ENCODE measurements at regions not wholly inside any gene's neighbourhood (a gene's known extent, or its start where the extent isn't known, plus 50 kb on each side); places are given as distances from the start of the nearest gene placed in this dataset.

DNA sequence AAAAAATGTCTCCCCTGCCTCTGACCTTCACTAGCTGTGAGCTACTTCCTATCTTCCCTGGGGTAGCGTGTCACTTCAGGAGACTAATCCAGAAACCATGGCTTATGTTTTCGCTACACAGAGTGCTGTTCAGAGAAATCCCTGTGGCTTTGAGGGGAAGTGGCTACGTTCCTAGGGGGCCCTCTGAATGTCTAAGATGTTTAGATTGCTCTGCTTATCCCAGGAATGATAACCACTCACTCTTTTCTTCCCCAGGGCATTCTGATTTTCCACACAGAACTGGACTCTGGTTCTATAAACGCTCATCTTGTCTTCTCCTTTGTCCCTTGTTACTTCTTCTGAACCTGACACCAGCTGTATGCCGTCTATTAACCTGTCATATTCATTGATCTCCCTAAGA lies 572.5 kb downstream of the OLFM4 start:
- ATAC-seq (ENCODE audit: low FRiP score in 2 of 2): no peak
- 50 to 53% methylated on average over 5 of the region's 5 CpGs for WGBS, 2 donors

DNA sequence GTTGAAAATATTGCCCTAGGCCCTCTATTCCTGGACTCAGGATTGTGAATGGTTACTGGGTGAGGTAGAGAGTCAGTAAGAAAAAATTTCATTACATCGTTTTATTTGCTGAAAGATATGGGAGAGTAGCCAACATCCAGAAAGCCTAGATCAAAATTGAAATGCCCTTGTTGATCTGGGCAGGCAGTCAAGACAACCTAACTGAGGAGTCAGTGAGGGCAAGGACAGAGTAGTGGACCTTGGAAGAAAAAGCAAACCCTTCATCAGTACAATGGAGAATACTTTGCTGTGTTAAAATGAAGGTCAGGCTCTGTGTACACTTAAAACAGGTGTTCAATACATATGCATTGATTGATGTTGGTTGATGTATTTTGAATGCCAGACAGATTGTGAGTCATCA lies 576.7 kb downstream of the OLFM4 start:
- Histone ChIP-seq H3K9me3 (no peaks in the 10 kb centered on the region), H3K4me3 (no peak overlapping the region), H3K4me1 (no peaks in the 10 kb centered on the region), H3K36me3 (no peaks in the 10 kb centered on the region), H3K27me3 (no peaks in the 10 kb centered on the region), H3K27ac (no peak overlapping the region)
- no peak for ATAC-seq (ENCODE audit: low FRiP score in 2 of 2)
- TF ChIP-seq POLR2AphosphoS5 (IDR thresholded peaks at IDR 0.05): no peak
- TF ChIP-seq POLR2A (IDR thresholded peaks at IDR 0.05): no peak
- TF ChIP-seq EP300 (IDR thresholded peaks at IDR 0.05): no peak
- TF ChIP-seq, protein P1, sequence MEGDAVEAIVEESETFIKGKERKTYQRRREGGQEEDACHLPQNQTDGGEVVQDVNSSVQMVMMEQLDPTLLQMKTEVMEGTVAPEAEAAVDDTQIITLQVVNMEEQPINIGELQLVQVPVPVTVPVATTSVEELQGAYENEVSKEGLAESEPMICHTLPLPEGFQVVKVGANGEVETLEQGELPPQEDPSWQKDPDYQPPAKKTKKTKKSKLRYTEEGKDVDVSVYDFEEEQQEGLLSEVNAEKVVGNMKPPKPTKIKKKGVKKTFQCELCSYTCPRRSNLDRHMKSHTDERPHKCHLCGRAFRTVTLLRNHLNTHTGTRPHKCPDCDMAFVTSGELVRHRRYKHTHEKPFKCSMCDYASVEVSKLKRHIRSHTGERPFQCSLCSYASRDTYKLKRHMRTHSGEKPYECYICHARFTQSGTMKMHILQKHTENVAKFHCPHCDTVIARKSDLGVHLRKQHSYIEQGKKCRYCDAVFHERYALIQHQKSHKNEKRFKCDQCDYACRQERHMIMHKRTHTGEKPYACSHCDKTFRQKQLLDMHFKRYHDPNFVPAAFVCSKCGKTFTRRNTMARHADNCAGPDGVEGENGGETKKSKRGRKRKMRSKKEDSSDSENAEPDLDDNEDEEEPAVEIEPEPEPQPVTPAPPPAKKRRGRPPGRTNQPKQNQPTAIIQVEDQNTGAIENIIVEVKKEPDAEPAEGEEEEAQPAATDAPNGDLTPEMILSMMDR (IDR thresholded peaks at IDR 0.05): no peak
- WGBS, 2 donors: 71% methylated on average over 1 of the region's 1 CpG
- no peak for DNase-seq

More for the DNA sequence above, 572.5 kb downstream of the OLFM4 start:
- H3K4me3 ChIP-seq: no peak overlapping the region
- no peak for DNase-seq
- no peaks in the 10 kb centered on the region for H3K4me1 ChIP-seq
- TF ChIP-seq, protein P1 (IDR thresholded peaks at IDR 0.05): no peak
- TF ChIP-seq EP300 (IDR thresholded peaks at IDR 0.05) (no peak), POLR2A (IDR thresholded peaks at IDR 0.05) (no peak), POLR2AphosphoS5 (IDR thresholded peaks at IDR 0.05) (no peak)
- H3K9me3 ChIP-seq: no peaks in the 10 kb centered on the region
- H3K36me3 ChIP-seq: no peaks in the 10 kb centered on the region
- no peaks in the 10 kb centered on the region for H3K27me3 ChIP-seq
- H3K27ac ChIP-seq: no peak overlapping the region

DNA sequence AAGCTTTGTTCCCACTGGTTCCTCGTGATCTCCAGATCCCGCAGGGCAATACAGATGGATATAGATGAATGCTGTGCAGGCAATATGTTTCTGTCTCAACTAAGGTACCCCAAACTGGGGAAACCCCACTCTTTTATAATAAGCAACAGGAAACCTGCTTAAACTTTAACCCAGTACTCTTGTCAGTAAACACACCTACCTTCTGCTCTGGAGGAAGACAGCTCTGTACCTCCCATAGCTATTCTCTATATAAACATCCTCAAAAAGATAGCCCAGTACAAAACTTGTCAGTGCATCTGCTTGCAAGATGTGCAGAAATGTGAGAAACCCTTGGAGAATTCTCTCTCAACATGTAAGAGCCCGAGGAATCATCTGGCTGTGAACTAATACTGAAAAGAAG lies 583.6 kb downstream of the OLFM4 start:
- no peak for DNase-seq
- no peaks in the 10 kb centered on the region for H3K9me3 ChIP-seq
- H3K27ac ChIP-seq: no peak overlapping the region
- H3K36me3 ChIP-seq: no peaks in the 10 kb centered on the region
- 73 to 80% methylated on average over 3 of the region's 3 CpGs for WGBS, 2 donors
- no peak for ATAC-seq (ENCODE audit: low FRiP score in 2 of 2)
- TF ChIP-seq, protein P1 (IDR thresholded peaks at IDR 0.05): no peak
- TF ChIP-seq POLR2AphosphoS5 (IDR thresholded peaks at IDR 0.05) (no peak), POLR2A (IDR thresholded peaks at IDR 0.05) (no peak), EP300 (IDR thresholded peaks at IDR 0.05) (no peak)
- no peaks in the 10 kb centered on the region for H3K27me3 ChIP-seq
- no peaks in the 10 kb centered on the region for H3K4me1 ChIP-seq
- H3K4me3 ChIP-seq: no peak overlapping the region

DNA sequence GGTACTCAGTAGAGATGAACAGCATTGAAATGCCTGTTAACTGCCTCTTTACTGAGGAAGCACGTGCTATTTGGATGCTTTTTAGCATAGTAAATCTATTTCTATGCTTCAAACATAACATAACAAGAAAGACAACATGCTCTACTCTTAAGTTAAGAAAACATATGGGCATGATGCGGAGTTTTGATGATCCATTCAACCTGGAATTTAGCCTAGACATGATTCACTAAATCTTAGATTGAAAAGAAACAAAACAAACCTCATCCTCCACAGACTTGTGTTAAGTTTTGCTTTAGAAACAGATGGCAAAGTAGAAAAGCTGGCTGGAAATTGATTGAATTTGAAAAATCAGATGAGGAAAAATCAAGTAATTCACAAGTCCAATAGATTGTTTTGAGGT lies 593.8 kb downstream of the OLFM4 start:
- 25 to 27% methylated on average over 2 of the region's 2 CpGs for WGBS, 2 donors
- no peak for TF ChIP-seq POLR2AphosphoS5 (IDR thresholded peaks at IDR 0.05)
- Histone ChIP-seq H3K27me3 (no peaks in the 10 kb centered on the region), H3K9me3 (no peaks in the 10 kb centered on the region), H3K4me1 (no peaks in the 10 kb centered on the region), H3K36me3 (no peaks in the 10 kb centered on the region), H3K27ac (no peak overlapping the region), H3K4me3 (no peak overlapping the region)
- ATAC-seq (ENCODE audit: low FRiP score in 2 of 2): no peak
- DNase-seq: no peak

DNA sequence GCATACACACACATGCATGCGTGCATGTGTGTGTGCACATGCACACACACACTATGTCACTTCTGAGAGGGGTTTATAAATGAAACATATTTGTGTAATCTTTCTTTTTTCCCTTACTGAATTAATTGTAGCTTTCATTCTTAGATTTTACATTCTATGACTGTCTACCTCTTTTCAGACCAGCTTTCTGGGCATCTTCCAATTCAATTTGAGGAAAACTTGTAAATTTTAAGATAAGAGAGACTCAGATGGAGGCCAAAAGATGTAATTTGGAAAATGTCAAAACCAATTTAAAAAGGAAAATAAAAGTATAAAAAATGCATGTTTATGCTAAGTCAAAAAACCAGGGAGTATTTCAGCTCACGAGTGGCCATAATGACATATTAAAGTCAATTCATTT lies 594.5 kb downstream of the OLFM4 start:
- ATAC-seq (ENCODE audit: low FRiP score in 2 of 2) (no peak), DNase-seq (no peak)
- H3K36me3 ChIP-seq: no peaks in the 10 kb centered on the region
- H3K27me3 ChIP-seq: no peaks in the 10 kb centered on the region
- no peaks in the 10 kb centered on the region for H3K4me1 ChIP-seq
- no peak for TF ChIP-seq POLR2AphosphoS5 (IDR thresholded peaks at IDR 0.05)
- TF ChIP-seq EP300 (IDR thresholded peaks at IDR 0.05): no peak
- TF ChIP-seq POLR2A (IDR thresholded peaks at IDR 0.05): no peak
- TF ChIP-seq, protein P1 (IDR thresholded peaks at IDR 0.05): no peak
- no peaks in the 10 kb centered on the region for H3K9me3 ChIP-seq
- no peak overlapping the region for H3K4me3 ChIP-seq
- WGBS, 2 donors: 71 to 85% methylated on average over 2 of the region's 2 CpGs
- no peak overlapping the region for H3K27ac ChIP-seq

All from upper lobe of left lung (tissue), 6 donors.